Natural killer cell (primary cell): ENCODE measurements at regions not wholly inside any gene's neighbourhood (a gene's known extent, or its start where the extent isn't known, plus 50 kb on each side); places are given as distances from the start of the nearest gene placed in this dataset.

Experiments
- ATAC-seq, 3 donors: fragments of 150-1000 bp in 2 of 3; fragments of 200-7000 bp in 1 of 3; cut with Tn5 transposase; 1 replicate in 1 of 3; 2 replicates in 2 of 3; pipeline ENCODE4 v1.10.0; 2021; ENCODE audit warnings: mild to moderate bottlenecking in 2 of 3, moderate library complexity in 2 of 3
- DNase-seq, 2 donors: peaks; one replicate each; pipeline versions ENCODE4 v3.0.0 to v3.0.0-alpha.2; 2013 to 2021; ENCODE audit warnings: mixed read lengths in 1 of 2
- H3K27ac ChIP-seq: one replicate; pipeline ENCODE4 v1.5.1; 2013; ENCODE audit warnings: mild to moderate bottlenecking, low read length
- H3K27me3 ChIP-seq: one replicate; pipeline ENCODE4 v1.6.1; 2013; ENCODE audit warnings: low read length; ENCODE audit not compliant: control insufficient read depth, insufficient read depth
- H3K36me3 ChIP-seq: one replicate; pipeline ENCODE4 v1.6.1; 2013; ENCODE audit warnings: low read length; ENCODE audit not compliant: control insufficient read depth, insufficient read depth
- H3K4me1 ChIP-seq: one replicate; pipeline ENCODE4 v1.6.1; 2013; ENCODE audit warnings: low read length; ENCODE audit not compliant: control insufficient read depth, insufficient read depth
- H3K4me3 ChIP-seq: one replicate; pipeline ENCODE4 v1.5.1; 2013; ENCODE audit warnings: low read length
- H3K9me3 ChIP-seq: one replicate; pipeline ENCODE4 v1.6.1; 2013; ENCODE audit warnings: low read length; ENCODE audit not compliant: control insufficient read depth, insufficient read depth
- H3K27ac Mint-ChIP-seq, 2 donors: one replicate each; pipeline ENCODE4 v1.8.0; 2022; ENCODE audit warnings: mild to moderate bottlenecking in 2 of 2, mixed read lengths in 2 of 2, moderate library complexity in 1 of 2
- H3K27me3 Mint-ChIP-seq, 2 donors: one replicate each; pipeline ENCODE4 v1.8.0; 2022; ENCODE audit warnings: low read depth in 2 of 2, mixed read lengths in 2 of 2
- H3K36me3 Mint-ChIP-seq: one replicate; pipeline ENCODE4 v1.8.0; 2022; ENCODE audit warnings: mixed read lengths
- H3K4me1 Mint-ChIP-seq, 2 donors: one replicate each; pipeline ENCODE4 v1.8.0; 2022; ENCODE audit warnings: mixed read lengths in 2 of 2
- H3K4me3 Mint-ChIP-seq: one replicate; pipeline ENCODE4 v1.8.0; 2022; ENCODE audit warnings: mild to moderate bottlenecking, moderate library complexity, mixed read lengths
- H3K9me3 Mint-ChIP-seq, 2 donors: one replicate each; pipeline ENCODE4 v1.8.0; 2022; ENCODE audit warnings: mixed read lengths in 2 of 2
- WGBS: methylation state at CpG from one replicate; pipeline ENCODE4 v1.1.7; 2013; ENCODE audit warnings: missing lambda C conversion rate; ENCODE audit not compliant: insufficient coverage; 5-methylcytosine and 5-hydroxymethylcytosine counted together
- intact Hi-C: fragments of 100-400 bp; cut with micrococcal nuclease; formaldehyde crosslinking; loops from one replicate; pipeline ENCODE4 v1.14.2; 2022
- TF ChIP-seq, protein P1 (sequence below): fragments of 200-600 bp; IDR thresholded peaks from one replicate; pipeline ENCODE4 v1.8.0; 2022; ENCODE audit warnings: antibody characterized with exemption

DNA sequence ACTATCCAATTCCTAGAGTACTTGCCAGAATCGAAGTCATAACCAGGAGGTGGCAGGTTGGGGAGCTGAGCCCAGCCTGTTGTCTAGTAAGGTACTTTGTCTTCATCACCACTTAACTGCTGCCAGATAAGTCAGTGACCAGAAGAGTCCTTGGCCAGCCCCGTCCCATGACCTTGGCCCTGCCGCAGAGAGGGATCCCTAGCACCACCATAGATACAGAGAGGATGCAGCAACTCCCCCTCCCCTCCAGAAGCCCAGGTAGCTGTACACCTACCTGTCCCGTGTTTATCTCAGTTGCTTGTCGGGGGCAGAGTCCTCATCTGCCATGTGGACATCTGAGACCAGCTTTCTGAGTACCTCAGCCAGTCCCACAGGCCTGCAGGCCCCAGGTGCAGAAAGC lies 153.6 kb upstream of the TP63 start:
- ATAC-seq (no peak), DNase-seq (no peak)
- no peaks in the 10 kb centered on the region for H3K36me3 Mint-ChIP-seq
- H3K4me3 Mint-ChIP-seq: no peak overlapping the region
- no peaks in the 10 kb centered on the region for H3K4me1 Mint-ChIP-seq
- no peaks in the 10 kb centered on the region for H3K4me1 ChIP-seq
- 90% methylated on average over 5 of the region's 5 CpGs for WGBS
- no peak overlapping the region for H3K27ac Mint-ChIP-seq
- H3K27ac ChIP-seq: no peak overlapping the region
- peaks cover 0 to 3% of the 10 kb centered on the region in 2 donors for H3K9me3 Mint-ChIP-seq
- no peaks in the 10 kb centered on the region for H3K27me3 ChIP-seq
- no peak overlapping the region for H3K4me3 ChIP-seq
- no peaks in the 10 kb centered on the region for H3K36me3 ChIP-seq
- TF ChIP-seq, protein P1, sequence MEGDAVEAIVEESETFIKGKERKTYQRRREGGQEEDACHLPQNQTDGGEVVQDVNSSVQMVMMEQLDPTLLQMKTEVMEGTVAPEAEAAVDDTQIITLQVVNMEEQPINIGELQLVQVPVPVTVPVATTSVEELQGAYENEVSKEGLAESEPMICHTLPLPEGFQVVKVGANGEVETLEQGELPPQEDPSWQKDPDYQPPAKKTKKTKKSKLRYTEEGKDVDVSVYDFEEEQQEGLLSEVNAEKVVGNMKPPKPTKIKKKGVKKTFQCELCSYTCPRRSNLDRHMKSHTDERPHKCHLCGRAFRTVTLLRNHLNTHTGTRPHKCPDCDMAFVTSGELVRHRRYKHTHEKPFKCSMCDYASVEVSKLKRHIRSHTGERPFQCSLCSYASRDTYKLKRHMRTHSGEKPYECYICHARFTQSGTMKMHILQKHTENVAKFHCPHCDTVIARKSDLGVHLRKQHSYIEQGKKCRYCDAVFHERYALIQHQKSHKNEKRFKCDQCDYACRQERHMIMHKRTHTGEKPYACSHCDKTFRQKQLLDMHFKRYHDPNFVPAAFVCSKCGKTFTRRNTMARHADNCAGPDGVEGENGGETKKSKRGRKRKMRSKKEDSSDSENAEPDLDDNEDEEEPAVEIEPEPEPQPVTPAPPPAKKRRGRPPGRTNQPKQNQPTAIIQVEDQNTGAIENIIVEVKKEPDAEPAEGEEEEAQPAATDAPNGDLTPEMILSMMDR: no peak
- H3K9me3 ChIP-seq: no peaks in the 10 kb centered on the region
- intact Hi-C loops: no loop called here
- H3K27me3 Mint-ChIP-seq: peaks cover 0 to 15% of the 10 kb centered on the region in 2 donors

DNA sequence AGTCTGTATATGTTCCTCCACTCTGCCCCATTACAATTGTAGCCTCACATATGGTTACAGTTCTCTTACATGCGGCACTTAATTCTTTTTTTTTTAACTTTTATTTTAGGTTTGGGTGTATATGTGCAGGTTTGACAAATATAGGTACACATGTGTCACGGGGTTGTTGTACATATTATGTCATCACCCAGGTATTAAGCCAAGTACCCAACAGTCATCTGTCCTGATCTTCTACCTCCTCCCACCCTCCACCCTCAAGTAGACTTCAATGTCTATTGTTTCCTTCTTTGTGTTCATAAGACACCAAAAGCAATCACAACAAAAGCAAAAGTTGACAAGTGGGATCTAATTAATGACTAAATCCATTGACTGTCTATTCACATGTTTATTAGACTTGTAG lies 144.6 kb upstream of the TP63 start:
- Mint-ChIP-seq H3K36me3 (no peaks in the 10 kb centered on the region), H3K4me1 (no peaks in the 10 kb centered on the region), H3K27ac (no peak overlapping the region), H3K4me3 (no peak overlapping the region), H3K27me3 (no peaks in the 10 kb centered on the region), H3K9me3 (peaks cover 0 to 3% of the 10 kb centered on the region in 2 donors)
- Histone ChIP-seq H3K9me3 (no peaks in the 10 kb centered on the region), H3K4me3 (no peak overlapping the region), H3K27me3 (no peaks in the 10 kb centered on the region), H3K36me3 (no peaks in the 10 kb centered on the region), H3K27ac (no peak overlapping the region), H3K4me1 (no peaks in the 10 kb centered on the region)
- intact Hi-C loops: no loop called here
- DNase-seq (no peak), ATAC-seq (no peak)
- 100% methylated on average over 1 of the region's 2 CpGs for WGBS
- TF ChIP-seq, protein P1: no peak

DNA sequence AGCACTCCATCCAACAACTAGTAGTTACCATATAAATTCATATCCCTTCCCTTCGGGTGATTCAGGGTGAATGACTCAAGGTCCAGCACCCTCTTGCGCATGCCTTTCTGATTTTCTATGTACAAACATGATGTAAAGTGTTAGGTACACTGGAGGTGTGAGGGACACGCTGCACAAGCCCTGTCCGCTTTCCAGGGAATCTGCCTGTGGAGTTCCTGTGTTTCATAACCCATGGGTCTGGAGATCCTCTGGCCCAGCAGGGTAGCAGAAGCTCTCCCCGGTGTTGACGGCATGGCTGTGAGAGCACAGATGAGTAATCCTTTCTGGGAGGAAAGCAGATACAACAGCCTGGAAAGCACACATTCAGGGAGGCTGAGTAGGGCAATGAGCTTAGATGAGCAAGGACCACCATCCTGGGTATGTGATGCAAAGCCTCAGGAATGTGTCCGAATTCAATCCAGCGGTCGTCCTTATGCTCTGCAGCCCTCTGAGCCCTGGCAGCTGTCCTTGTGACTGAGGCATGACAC lies 142.9 kb upstream of the TP63 start:
- H3K4me3 Mint-ChIP-seq: no peak overlapping the region
- no peak overlapping the region for H3K27ac ChIP-seq
- H3K36me3 ChIP-seq: no peaks in the 10 kb centered on the region
- intact Hi-C loops: no loop called here
- no peaks in the 10 kb centered on the region for H3K36me3 Mint-ChIP-seq
- no peaks in the 10 kb centered on the region for H3K9me3 ChIP-seq
- no peak for ATAC-seq
- H3K4me3 ChIP-seq: no peak overlapping the region
- 81% methylated on average over 9 of the region's 9 CpGs for WGBS
- no peak for DNase-seq
- H3K27me3 Mint-ChIP-seq: no peaks in the 10 kb centered on the region
- H3K9me3 Mint-ChIP-seq: no peaks in the 10 kb centered on the region
- no peaks in the 10 kb centered on the region for H3K4me1 ChIP-seq
- H3K27ac Mint-ChIP-seq: no peak overlapping the region
- H3K4me1 Mint-ChIP-seq: no peaks in the 10 kb centered on the region
- TF ChIP-seq, protein P1: no peak
- H3K27me3 ChIP-seq: no peaks in the 10 kb centered on the region

DNA sequence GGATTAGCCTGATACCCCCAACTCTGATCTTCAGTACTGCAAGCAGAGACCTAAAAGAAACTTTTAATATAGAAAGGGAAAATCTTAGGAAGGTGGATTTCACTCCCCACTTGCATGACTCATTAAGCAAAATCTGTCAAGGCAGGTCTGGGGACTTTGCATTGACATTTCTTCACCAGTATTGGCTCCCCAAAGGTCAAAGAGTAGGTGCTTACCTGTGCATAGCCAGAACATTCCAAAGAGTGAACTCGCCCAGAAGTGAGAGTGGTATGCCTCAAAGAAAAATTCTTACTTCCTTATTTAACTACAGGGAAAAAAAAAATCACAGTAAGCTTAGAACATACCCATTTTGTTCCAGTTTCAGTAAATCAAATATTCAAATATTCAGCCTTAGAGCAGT lies 140.9 kb upstream of the TP63 start:
- intact Hi-C loops: no loop called here
- WGBS: 83% methylated on average over 1 of the region's 1 CpG
- no peaks in the 10 kb centered on the region for H3K4me1 Mint-ChIP-seq
- no peak overlapping the region for H3K4me3 Mint-ChIP-seq
- no peak overlapping the region for H3K27ac Mint-ChIP-seq
- Histone ChIP-seq H3K4me3 (no peak overlapping the region), H3K27me3 (no peaks in the 10 kb centered on the region), H3K36me3 (no peaks in the 10 kb centered on the region), H3K27ac (no peak overlapping the region), H3K4me1 (no peaks in the 10 kb centered on the region), H3K9me3 (no peaks in the 10 kb centered on the region)
- H3K36me3 Mint-ChIP-seq: no peaks in the 10 kb centered on the region
- ATAC-seq (no peak), DNase-seq (no peak)
- no peaks in the 10 kb centered on the region for H3K9me3 Mint-ChIP-seq
- TF ChIP-seq, protein P1: no peak
- H3K27me3 Mint-ChIP-seq: no peaks in the 10 kb centered on the region
